ACC112 (cell line): ENCODE measurements at regions not wholly inside any gene's neighbourhood (a gene's known extent, or its start where the extent isn't known, plus 50 kb on each side); places are given as distances from the start of the nearest gene placed in this dataset.

Experiments used
- H2AFZ ChIP-seq: fragments of 200-600 bp; sonication (generic); one replicate; pipeline ENCODE4 v1.6.0; 2017; ENCODE audit warnings: antibody characterized with exemption, low read length; ENCODE audit not compliant: unreplicated experiment
- H3K27ac ChIP-seq: fragments of 200-600 bp; sonication (generic); 2 replicates; pipeline ENCODE4 v1.5.1; 2014; ENCODE audit warnings: low read depth, mild to moderate bottlenecking, antibody characterized with exemption, low read length, moderate library complexity
- H3K27me3 ChIP-seq: fragments of 200-600 bp; sonication (generic); 2 replicates; pipeline ENCODE4 v1.6.1; 2014; ENCODE audit warnings: mild to moderate bottlenecking, antibody characterized with exemption, low read length, moderate library complexity, mixed read lengths; ENCODE audit not compliant: insufficient read depth
- H3K36me3 ChIP-seq: fragments of 200-600 bp; sonication (generic); 2 replicates; pipeline ENCODE4 v1.6.1; 2016; ENCODE audit warnings: mild to moderate bottlenecking, antibody characterized with exemption, low read length, moderate library complexity, mixed read lengths; ENCODE audit not compliant: insufficient read depth
- H3K4me1 ChIP-seq: fragments of 200-600 bp; sonication (generic); one replicate; pipeline ENCODE4 v1.6.1; 2016; ENCODE audit warnings: low read length, mixed read lengths; ENCODE audit not compliant: insufficient read depth, unreplicated experiment, control insufficient read depth
- H3K4me3 ChIP-seq: fragments of 200-600 bp; sonication (generic); 2 replicates; pipeline ENCODE4 v1.5.1; 2014; ENCODE audit warnings: mild to moderate bottlenecking, low read depth, low read length
- H3K79me2 ChIP-seq: fragments of 200-600 bp; sonication (generic); one replicate; pipeline ENCODE4 v1.6.0; 2016; ENCODE audit warnings: low read length; ENCODE audit not compliant: control insufficient read depth, unreplicated experiment, insufficient read depth

DNA sequence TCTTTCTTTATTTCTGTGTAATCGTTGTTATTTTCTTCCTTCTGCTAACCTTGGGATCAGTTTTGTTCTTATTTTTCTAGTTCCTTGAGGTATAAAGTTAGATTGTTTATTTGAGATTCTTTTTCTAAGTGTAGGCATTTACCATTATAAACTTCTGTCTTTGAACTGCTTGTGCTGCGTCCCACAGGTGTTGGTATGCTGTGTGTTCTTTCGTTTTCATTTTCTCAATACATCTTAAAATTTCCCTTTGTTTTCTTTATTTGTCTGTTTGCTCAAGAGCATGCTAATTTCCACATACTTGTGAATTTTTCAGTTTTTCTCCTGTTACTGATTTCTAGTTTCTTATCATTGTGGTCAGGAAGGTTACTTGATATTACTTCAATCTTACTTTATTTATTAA is 873.8 kb upstream of the GCFC2 start:
- Histone ChIP-seq H3K27ac (no peak overlapping the region), H3K4me1 (no peaks in the 10 kb centered on the region), H2AFZ (no peak overlapping the region), H3K79me2 (no peaks in the 10 kb centered on the region), H3K36me3 (no peaks in the 10 kb centered on the region), H3K4me3 (no peak overlapping the region), H3K27me3 (no peaks in the 10 kb centered on the region)

- Histone ChIP-seq H3K36me3 (no peaks in the 10 kb centered on the region), H3K4me1 (no peaks in the 10 kb centered on the region), H3K4me3 (no peak overlapping the region), H3K27me3 (no peaks in the 10 kb centered on the region), H2AFZ (no peak overlapping the region), H3K79me2 (no peaks in the 10 kb centered on the region), H3K27ac (no peak overlapping the region)
Measured at GRCh38 chr2:76579911-76580310, 869.2 kb upstream of the GCFC2 start.

DNA sequence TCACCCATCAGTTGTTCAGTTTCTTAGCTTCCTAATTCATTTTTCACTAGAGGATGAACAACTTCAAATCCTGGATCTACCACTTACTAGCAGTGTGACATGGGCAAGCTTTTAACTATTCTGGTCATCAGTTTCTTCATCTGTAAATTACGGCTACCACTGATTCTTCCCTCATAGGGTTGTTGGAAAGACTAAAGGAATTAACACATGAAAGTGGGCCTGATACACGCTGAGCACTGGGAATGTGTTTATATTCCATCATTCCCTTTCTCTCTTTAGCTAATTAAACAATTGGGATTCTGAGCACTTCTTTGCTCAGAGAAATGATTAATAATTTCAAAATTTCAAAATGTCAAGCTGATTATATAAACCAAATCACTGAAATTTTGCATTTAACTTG is 862.3 kb upstream of the GCFC2 start:
- H3K27me3 ChIP-seq, result no peaks in the 10 kb centered on the region
- H2AFZ ChIP-seq, result no peak overlapping the region
- H3K4me3 ChIP-seq, result no peak overlapping the region
- H3K27ac ChIP-seq, result no peak overlapping the region
- no peaks in the 10 kb centered on the region for H3K4me1 ChIP-seq
- no peaks in the 10 kb centered on the region for H3K79me2 ChIP-seq
- H3K36me3 ChIP-seq, result no peaks in the 10 kb centered on the region

DNA sequence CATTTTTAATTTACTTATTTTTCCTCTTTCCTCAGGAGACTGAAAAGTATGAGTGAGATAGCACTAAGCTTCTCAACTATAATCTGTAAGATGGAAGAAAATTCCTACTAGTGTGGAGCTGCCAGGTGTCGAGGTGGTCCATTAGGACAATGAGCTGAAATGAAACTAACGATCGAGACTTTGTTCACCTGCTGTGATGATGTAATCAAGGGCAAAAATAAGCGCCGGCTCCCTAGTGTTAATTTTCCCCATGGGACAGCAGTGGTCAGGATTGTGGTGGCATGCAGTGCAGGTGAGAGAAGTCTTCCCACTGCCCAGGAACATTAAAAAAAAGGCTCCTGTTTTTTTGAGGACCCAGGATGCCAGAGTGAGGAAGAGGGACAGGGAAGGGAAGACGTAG is 859.1 kb upstream of the GCFC2 start:
- Histone ChIP-seq H3K27me3 (no peaks in the 10 kb centered on the region), H3K4me3 (no peak overlapping the region), H3K27ac (no peak overlapping the region), H3K79me2 (no peaks in the 10 kb centered on the region), H2AFZ (no peak overlapping the region), H3K36me3 (no peaks in the 10 kb centered on the region), H3K4me1 (no peaks in the 10 kb centered on the region)

GRCh38 chr2:76567478-76567877 is 856.8 kb upstream of the GCFC2 start:
- H3K36me3 ChIP-seq, result no peaks in the 10 kb centered on the region
- H3K4me3 ChIP-seq, result no peak overlapping the region
- H3K27ac ChIP-seq, result no peak overlapping the region
- no peaks in the 10 kb centered on the region for H3K27me3 ChIP-seq
- H3K79me2 ChIP-seq, result no peaks in the 10 kb centered on the region
- H2AFZ ChIP-seq, result no peak overlapping the region
- no peaks in the 10 kb centered on the region for H3K4me1 ChIP-seq

DNA sequence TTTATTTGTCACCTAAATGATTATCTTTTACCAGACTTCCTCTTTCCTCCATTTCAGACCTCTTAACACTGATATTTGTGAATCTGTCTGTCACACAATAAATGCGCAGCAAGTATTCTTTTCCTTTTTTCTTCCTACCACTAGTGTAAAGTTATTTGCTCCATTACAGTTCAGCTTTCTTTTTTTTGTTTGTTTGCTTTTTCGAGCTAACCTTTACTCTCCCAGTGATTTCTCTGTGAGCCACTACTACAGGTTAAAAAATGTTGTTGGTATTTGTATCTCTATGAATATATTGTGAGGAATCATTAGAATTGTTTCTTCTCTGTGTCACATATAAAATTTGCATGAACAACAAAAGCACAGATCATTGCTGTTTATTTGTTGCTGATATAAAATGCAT is 854.0 kb upstream of the GCFC2 start:
- Histone ChIP-seq H3K27me3 (no peaks in the 10 kb centered on the region), H3K4me3 (no peak overlapping the region), H3K4me1 (no peaks in the 10 kb centered on the region), H2AFZ (no peak overlapping the region), H3K36me3 (no peaks in the 10 kb centered on the region), H3K27ac (no peak overlapping the region), H3K79me2 (no peaks in the 10 kb centered on the region)

- Histone ChIP-seq H3K4me1 (no peaks in the 10 kb centered on the region), H3K36me3 (no peaks in the 10 kb centered on the region), H3K27ac (no peak overlapping the region), H3K27me3 (no peaks in the 10 kb centered on the region), H3K4me3 (no peak overlapping the region), H2AFZ (no peak overlapping the region), H3K79me2 (no peaks in the 10 kb centered on the region)
Measured at GRCh38 chr2:76563730-76564129, 853.0 kb upstream of the GCFC2 start.

GRCh38 chr2:76558157-76558556 is 847.4 kb upstream of the GCFC2 start:
- no peaks in the 10 kb centered on the region for H3K4me1 ChIP-seq

GRCh38 chr2:76556018-76556417 is 845.3 kb upstream of the GCFC2 start:
- Histone ChIP-seq H3K36me3 (no peaks in the 10 kb centered on the region), H3K27me3 (no peaks in the 10 kb centered on the region)

More at GRCh38 chr2:76558157-76558556, 847.4 kb upstream of the GCFC2 start:
- H3K4me3 ChIP-seq, result no peak overlapping the region
- no peaks in the 10 kb centered on the region for H3K27me3 ChIP-seq
- H3K27ac ChIP-seq, result no peak overlapping the region
- H2AFZ ChIP-seq, result no peak overlapping the region
- no peaks in the 10 kb centered on the region for H3K36me3 ChIP-seq
- no peaks in the 10 kb centered on the region for H3K79me2 ChIP-seq

DNA sequence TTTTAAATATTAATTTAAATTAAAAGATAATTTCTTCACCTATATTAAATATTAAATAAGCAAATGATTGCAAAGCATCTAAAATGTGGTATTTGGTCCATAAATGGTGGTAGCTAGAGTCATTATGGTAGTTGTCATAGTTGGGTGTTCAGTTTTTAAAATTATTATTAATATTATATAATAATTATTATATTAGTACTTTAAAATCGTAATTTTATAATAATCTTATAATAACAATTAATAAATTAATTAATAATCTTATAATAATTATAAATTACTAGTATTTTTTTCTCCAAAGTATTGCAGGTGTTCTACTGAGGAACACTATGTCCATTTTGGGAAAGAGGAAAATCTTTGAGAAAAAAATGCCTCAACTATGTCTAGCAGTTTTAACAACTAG is 835.5 kb upstream of the GCFC2 start:
- Histone ChIP-seq H3K27ac (no peak overlapping the region), H3K79me2 (no peaks in the 10 kb centered on the region), H3K4me1 (no peaks in the 10 kb centered on the region), H3K27me3 (no peaks in the 10 kb centered on the region), H2AFZ (no peak overlapping the region), H3K4me3 (no peak overlapping the region), H3K36me3 (no peaks in the 10 kb centered on the region)

More at GRCh38 chr2:76556018-76556417, 845.3 kb upstream of the GCFC2 start:
- Histone ChIP-seq H3K79me2 (no peaks in the 10 kb centered on the region), H3K27ac (no peak overlapping the region), H2AFZ (no peak overlapping the region), H3K4me1 (no peaks in the 10 kb centered on the region), H3K4me3 (no peak overlapping the region)

GRCh38 chr2:76544901-76545300 is 834.2 kb upstream of the GCFC2 start:
- H2AFZ ChIP-seq, result no peak overlapping the region
- H3K27ac ChIP-seq, result no peak overlapping the region

DNA sequence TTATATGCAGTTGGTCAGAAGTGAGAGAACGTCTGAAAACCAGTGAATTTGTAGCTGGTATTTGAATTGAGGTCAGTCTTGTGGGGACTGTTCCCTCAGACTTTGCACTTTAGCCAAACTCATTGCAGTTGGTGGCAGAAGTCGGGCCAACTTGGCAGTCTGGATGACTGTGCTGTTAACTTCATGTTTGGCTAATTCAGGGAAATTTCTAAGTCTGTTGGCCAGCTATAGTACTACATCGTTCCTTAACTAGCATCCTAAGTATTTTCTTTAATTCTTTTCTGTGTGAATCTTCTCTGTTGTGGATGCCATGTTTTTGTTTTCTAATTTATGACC is 806.8 kb upstream of the GCFC2 start:
- Histone ChIP-seq H3K27me3 (no peaks in the 10 kb centered on the region), H3K79me2 (no peaks in the 10 kb centered on the region), H3K36me3 (no peaks in the 10 kb centered on the region), H2AFZ (no peak overlapping the region), H3K4me1 (no peaks in the 10 kb centered on the region), H3K27ac (no peak overlapping the region), H3K4me3 (no peak overlapping the region)

More at GRCh38 chr2:76544901-76545300, 834.2 kb upstream of the GCFC2 start:
- H3K4me3 ChIP-seq, result no peak overlapping the region
- H3K4me1 ChIP-seq, result no peaks in the 10 kb centered on the region
- no peaks in the 10 kb centered on the region for H3K27me3 ChIP-seq
- H3K79me2 ChIP-seq, result no peaks in the 10 kb centered on the region
- H3K36me3 ChIP-seq, result no peaks in the 10 kb centered on the region
